HFF-Myc (cell line): ENCODE measurements at regions not wholly inside any gene's neighbourhood (a gene's known extent, or its start where the extent isn't known, plus 50 kb on each side); places are given as distances from the start of the nearest gene placed in this dataset.

Experiments used
- DNase-seq: peaks from one replicate; pipeline ENCODE4 v3.0.0-alpha.2; 2011; ENCODE audit warnings: low read depth; ENCODE audit errors: extremely low read depth
- H3K4me3 ChIP-seq: replicated peaks from 2 replicates; pipeline ENCODE4 v1.5.1; 2011; ENCODE audit warnings: low read depth, mild to moderate bottlenecking, control low read depth, low read length
- CTCF ChIP-seq: IDR thresholded peaks from 2 replicates; pipeline ENCODE4 v1.5.1; 2012; ENCODE audit warnings: mild to moderate bottlenecking, low read depth, low read length, control low read depth; ENCODE audit errors: missing control alignments

GRCh38 chr18:56060967-56061541 lies 473.1 kb upstream of the TCF4 start:
- DNase-seq, result no peak
- no peak overlapping the region for H3K4me3 ChIP-seq
- no peak for TF ChIP-seq CTCF

- TF ChIP-seq CTCF, result no peak
These were observed 464.2 kb upstream of the TCF4 start for GRCh38 chr18:56052202-56052601.

GRCh38 chr18:56044239-56044638 lies 456.2 kb upstream of the TCF4 start:
- DNase-seq, result no peak
- H3K4me3 ChIP-seq, result no peak overlapping the region
- TF ChIP-seq CTCF, result no peak

More at GRCh38 chr18:56052202-56052601, 464.2 kb upstream of the TCF4 start:
- DNase-seq, result no peak
- H3K4me3 ChIP-seq, result no peak overlapping the region

- H3K4me3 ChIP-seq, result no peak overlapping the region
- no peak for TF ChIP-seq CTCF
- no peak for DNase-seq
These were observed 455.7 kb upstream of the TCF4 start for GRCh38 chr18:56043641-56044061.

GRCh38 chr18:56042915-56043536 lies 455.0 kb upstream of the TCF4 start:
- H3K4me3 ChIP-seq, result no peak overlapping the region
- no peak for DNase-seq
- TF ChIP-seq CTCF, result no peak

- no peak for TF ChIP-seq CTCF
- no peak for DNase-seq
- H3K4me3 ChIP-seq, result no peak overlapping the region
These were observed 450.4 kb upstream of the TCF4 start for GRCh38 chr18:56038171-56039030.
